PC-3 (cell line): ENCODE measurements at regions not wholly inside any gene's neighbourhood (a gene's known extent, or its start where the extent isn't known, plus 50 kb on each side); places are given as distances from the start of the nearest gene placed in this dataset.

Source experiments
- ATAC-seq: fragments of 200-7000 bp; cut with Tn5 transposase; 2 replicates; pipeline ENCODE4 v1.9.1; 2020; ENCODE audit warnings: mild to moderate bottlenecking, moderate library complexity
- BruUV-seq: library from RNA; stranded (reverse); fragments of 400-500 nt; replicated peaks from 2 replicates; lab custom pipeline; 2021; lab: Mats Ljungman, UMichigan
- CTCF ChIA-PET: fragments of 300-600 bp; sonication (Branson Sonifier 250); formaldehyde crosslinking; loops from one replicate; lab custom pipeline; 2022; ENCODE audit warnings: antibody characterized with exemption; lab: Charles Lee
- POLR2A ChIA-PET: fragments of 300-600 bp; sonication (Branson Sonifier 250); formaldehyde crosslinking; loops from one replicate; lab custom pipeline; 2022; ENCODE audit warnings: antibody characterized with exemption; ENCODE audit not compliant: unreplicated experiment; lab: Charles Lee
- DNase-seq: peaks from one replicate; pipeline ENCODE4 v3.0.0-alpha.2; 2015
- H2AFZ ChIP-seq: fragments of 300-600 bp; sonication (generic); 2 replicates; pipeline ENCODE4 v1.6.0; 2016; ENCODE audit warnings: antibody characterized with exemption, low read length
- H3F3A ChIP-seq: fragments of 300-600 bp; sonication (generic); one replicate; pipeline ENCODE4 v1.6.0; 2017; ENCODE audit warnings: antibody characterized with exemption, low read length, control low read depth, mild to moderate bottlenecking; ENCODE audit not compliant: unreplicated experiment
- H3K27ac ChIP-seq: fragments of 300-600 bp; sonication (generic); 2 replicates; pipeline ENCODE4 v1.5.1; 2016; ENCODE audit warnings: mild to moderate bottlenecking, low read length
- H3K27me3 ChIP-seq: fragments of 300-600 bp; sonication (generic); 2 replicates; pipeline ENCODE4 v1.6.1; 2016; ENCODE audit warnings: low read length, mixed read lengths
- H3K36me3 ChIP-seq: fragments of 300-600 bp; sonication (generic); 2 replicates; pipeline ENCODE4 v1.6.1; 2016; ENCODE audit warnings: low read depth, mixed run types, low read length, mixed read lengths
- H3K4me1 ChIP-seq: fragments of 300-600 bp; sonication (generic); 2 replicates; pipeline ENCODE4 v1.5.1; 2016; ENCODE audit warnings: low read length; ENCODE audit not compliant: insufficient read depth
- H3K4me2 ChIP-seq: fragments of 300-600 bp; sonication (generic); 2 replicates; pipeline ENCODE4 v1.6.0; 2016; ENCODE audit warnings: low read length
- H3K4me3 ChIP-seq: fragments of 300-600 bp; sonication (generic); 2 replicates; pipeline ENCODE4 v1.5.1; 2016; ENCODE audit warnings: mild to moderate bottlenecking, low read length, mixed read lengths
- H3K79me2 ChIP-seq: fragments of 300-600 bp; sonication (generic); 2 replicates; pipeline ENCODE4 v1.6.1; 2017; ENCODE audit warnings: low read length, mixed read lengths
- H3K9ac ChIP-seq: fragments of 300-600 bp; sonication (generic); 2 replicates; pipeline ENCODE4 v1.6.0; 2016; ENCODE audit warnings: mild to moderate bottlenecking, low read length
- H3K9me2 ChIP-seq: fragments of 300-600 bp; sonication (generic); replicated peaks from 2 replicates; pipeline ENCODE4 v1.6.1; 2016; ENCODE audit warnings: mixed run types, low read length, mixed read lengths
- H3K9me3 ChIP-seq: fragments of 300-600 bp; sonication (generic); 2 replicates; pipeline ENCODE4 v1.6.1; 2016; ENCODE audit warnings: low read length, mixed read lengths
- H4K20me1 ChIP-seq: fragments of 300-600 bp; sonication (generic); 2 replicates; pipeline ENCODE4 v1.6.1; 2016; ENCODE audit warnings: low read length, mixed read lengths
- CTCF ChIP-seq: fragments of 300-600 bp; sonication (generic); conservative IDR thresholded peaks from 2 replicates; pipeline ENCODE4 v1.5.1; 2017; ENCODE audit warnings: antibody characterized with exemption, low read depth, mild to moderate bottlenecking, low read length
- EZH2 ChIP-seq: fragments of 300-600 bp; sonication (generic); IDR thresholded peaks from one replicate; pipeline ENCODE4 v1.6.1; 2017; ENCODE audit warnings: antibody characterized with exemption, mild to moderate bottlenecking, low read length; ENCODE audit not compliant: unreplicated experiment
- EZH2phosphoT487 ChIP-seq: fragments of 300-600 bp; sonication (generic); IDR thresholded peaks from 2 replicates; pipeline ENCODE4 v1.6.1; 2018; ENCODE audit warnings: mild to moderate bottlenecking, antibody characterized with exemption, low read length, borderline replicate concordance
- intact Hi-C: fragments of 100-400 bp; cut with micrococcal nuclease; formaldehyde crosslinking; loops from 2 replicates; pipeline ENCODE4 v1.9.0; 2023

- Histone ChIP-seq H3K4me2 (no peak overlapping the region), H3K79me2 (no peaks in the 10 kb centered on the region), H3K27ac (no peak overlapping the region), H3K27me3 (no peaks in the 10 kb centered on the region), H2AFZ (no peak overlapping the region), H3K9me3 (no peaks in the 10 kb centered on the region), H3K4me1 (peaks cover 3% of the 10 kb centered on the region; the same call in 1 of the 2 replicates), H3K4me3 (no peak overlapping the region), H3K36me3 (no peaks in the 10 kb centered on the region), H3K9ac (no peak overlapping the region), H3F3A (no peaks in the 10 kb centered on the region), H4K20me1 (no peaks in the 10 kb centered on the region), H3K9me2 (no peaks in the 10 kb centered on the region)
- POLR2A ChIA-PET, result no interaction called here
- BruUV-seq, result no TSS peak
- CTCF ChIA-PET, result no interaction called here
- TF ChIP-seq EZH2 (no peak), CTCF (no peak), EZH2phosphoT487 (no peak)
- DNase-seq (no peak), ATAC-seq (no peak)
- intact Hi-C loops, result no loop called here
These were observed 763.5 kb downstream of the EDEM1 start for GRCh38 chr3:5951026-5951425.

GRCh38 chr3:5972586-5972985 lies 785.1 kb downstream of the EDEM1 start:
- no peaks in the 10 kb centered on the region for H3F3A ChIP-seq
- no peaks in the 10 kb centered on the region for H3K79me2 ChIP-seq
- intact Hi-C loops, result no loop called here
- no peak overlapping the region for H3K9ac ChIP-seq
- H3K9me3 ChIP-seq, result no peaks in the 10 kb centered on the region
- DNase-seq, result peak; percentile 77
- H4K20me1 ChIP-seq, result no peaks in the 10 kb centered on the region
- POLR2A ChIA-PET, result no interaction called here
- no peak for TF ChIP-seq EZH2phosphoT487
- TF ChIP-seq EZH2, result no peak
- no peak for TF ChIP-seq CTCF
- H2AFZ ChIP-seq, result no peak overlapping the region
- H3K27ac ChIP-seq, result peak overlapping the region; percentile 41; the same call in 1 of the 2 replicates
- ATAC-seq, result no peak
- H3K4me3 ChIP-seq, result no peak overlapping the region
- peaks cover 7% of the 10 kb centered on the region for H3K4me1 ChIP-seq
- H3K36me3 ChIP-seq, result no peaks in the 10 kb centered on the region
- CTCF ChIA-PET, result no interaction called here
- peak overlapping the region; percentile 21; the same call in 1 of the 2 replicates for H3K4me2 ChIP-seq
- H3K9me2 ChIP-seq, result no peaks in the 10 kb centered on the region
- H3K27me3 ChIP-seq, result no peaks in the 10 kb centered on the region
- no TSS peak for BruUV-seq

- H3K9me2 ChIP-seq, result no peaks in the 10 kb centered on the region
- H3K27ac ChIP-seq, result no peak overlapping the region
- TF ChIP-seq CTCF (no peak), EZH2phosphoT487 (no peak), EZH2 (no peak)
- intact Hi-C loops, result no loop called here
- H3K36me3 ChIP-seq, result no peaks in the 10 kb centered on the region
- no peaks in the 10 kb centered on the region for H3F3A ChIP-seq
- no TSS peak for BruUV-seq
- DNase-seq, result no peak
- ATAC-seq, result no peak
- no peaks in the 10 kb centered on the region for H3K27me3 ChIP-seq
- no peak overlapping the region for H3K4me3 ChIP-seq
- no peaks in the 10 kb centered on the region for H4K20me1 ChIP-seq
- no peaks in the 10 kb centered on the region for H3K79me2 ChIP-seq
- no peak overlapping the region for H3K9ac ChIP-seq
- no peak overlapping the region for H2AFZ ChIP-seq
- H3K9me3 ChIP-seq, result 0 out of 2 replicates have a peak, but pooled peaks cover under 1% of the 10 kb centered on the region
- peaks cover 7% of the 10 kb centered on the region for H3K4me1 ChIP-seq
- ChIA-PET POLR2A (no interaction called here), CTCF (no interaction called here)
- no peak overlapping the region for H3K4me2 ChIP-seq
These were observed 787.3 kb downstream of the EDEM1 start for GRCh38 chr3:5974630-5975322.
